GM18505 (cell line): ENCODE measurements at regions not wholly inside any gene's neighbourhood (a gene's known extent, or its start where the extent isn't known, plus 50 kb on each side); places are given as distances from the start of the nearest gene placed in this dataset.

Experiments used
- ATAC-seq: cut with Tn5 transposase; IDR thresholded peaks from one replicate; pipeline ENCODE4 v1.9.1; 2021; ENCODE audit not compliant: unreplicated experiment
- POLR2A ChIP-seq: IDR thresholded peaks from 4 replicates; pipeline ENCODE4 v1.6.1; 2011; ENCODE audit warnings: borderline replicate concordance; ENCODE audit not compliant: insufficient read depth, insufficient read length; ENCODE audit errors: extremely low read depth

DNA sequence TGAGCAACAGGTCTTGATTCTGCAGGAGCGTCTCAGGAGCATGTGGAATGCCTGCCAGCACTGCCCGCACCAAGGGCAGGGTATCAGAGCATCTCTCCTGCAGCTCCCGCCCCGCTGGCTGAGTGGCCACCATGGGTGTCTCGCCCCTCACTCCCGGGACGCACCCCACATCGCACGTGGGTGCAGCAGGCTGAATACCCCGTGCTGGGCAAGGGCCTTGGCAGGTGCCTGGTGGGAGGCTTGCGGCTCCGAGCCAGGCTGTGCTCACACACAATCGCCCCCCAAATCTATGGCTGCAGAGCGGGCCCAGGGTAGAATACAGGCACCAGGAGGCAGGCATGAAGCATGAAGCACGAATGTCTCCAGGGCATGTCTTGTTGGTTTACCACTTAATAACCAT lies 103.9 kb upstream of the TMEM132D start:
- no peak for TF ChIP-seq POLR2A
- no peak for ATAC-seq

DNA sequence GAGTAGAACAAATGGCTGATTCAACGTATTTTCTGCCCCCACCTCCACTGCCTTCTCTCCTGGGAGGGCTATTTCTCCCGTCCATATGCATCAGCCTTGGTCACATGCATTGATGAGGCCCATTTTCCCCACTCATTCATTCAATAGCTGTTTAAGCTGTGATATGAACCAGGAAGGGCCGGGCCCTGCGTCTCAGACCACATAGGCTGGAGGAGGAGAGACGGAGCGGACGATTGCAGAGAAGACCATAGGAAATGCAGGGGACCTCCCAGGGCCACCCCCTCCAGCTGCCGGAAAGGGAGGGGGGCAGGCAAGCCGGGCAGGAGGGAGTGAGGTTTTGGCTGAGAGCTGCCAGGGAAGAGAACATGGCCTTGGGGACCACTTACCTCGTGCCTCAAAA lies 104.4 kb upstream of the TMEM132D start:
- ATAC-seq = no peak
- TF ChIP-seq POLR2A = no peak

DNA sequence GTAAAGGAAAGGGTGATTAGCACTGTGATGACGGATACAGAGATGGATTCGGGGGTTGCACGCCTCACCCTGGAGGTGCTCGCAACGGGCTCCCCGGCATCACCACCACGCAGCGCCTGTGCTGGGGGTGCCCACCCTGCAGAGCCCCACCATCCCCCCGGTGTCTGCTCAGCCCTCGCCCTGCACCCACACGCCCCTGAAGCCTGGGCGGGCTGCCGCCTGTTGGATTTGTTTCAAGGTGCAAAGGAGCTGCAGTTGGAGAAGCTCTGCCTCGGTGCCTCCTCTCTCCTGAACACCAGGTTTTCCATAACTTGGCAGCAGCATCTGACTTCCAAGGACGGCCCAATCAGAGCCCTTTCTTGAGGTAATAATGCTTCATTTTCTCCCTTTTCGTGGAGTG lies 106.1 kb upstream of the TMEM132D start:
- ATAC-seq = no peak
- no peak for TF ChIP-seq POLR2A

DNA sequence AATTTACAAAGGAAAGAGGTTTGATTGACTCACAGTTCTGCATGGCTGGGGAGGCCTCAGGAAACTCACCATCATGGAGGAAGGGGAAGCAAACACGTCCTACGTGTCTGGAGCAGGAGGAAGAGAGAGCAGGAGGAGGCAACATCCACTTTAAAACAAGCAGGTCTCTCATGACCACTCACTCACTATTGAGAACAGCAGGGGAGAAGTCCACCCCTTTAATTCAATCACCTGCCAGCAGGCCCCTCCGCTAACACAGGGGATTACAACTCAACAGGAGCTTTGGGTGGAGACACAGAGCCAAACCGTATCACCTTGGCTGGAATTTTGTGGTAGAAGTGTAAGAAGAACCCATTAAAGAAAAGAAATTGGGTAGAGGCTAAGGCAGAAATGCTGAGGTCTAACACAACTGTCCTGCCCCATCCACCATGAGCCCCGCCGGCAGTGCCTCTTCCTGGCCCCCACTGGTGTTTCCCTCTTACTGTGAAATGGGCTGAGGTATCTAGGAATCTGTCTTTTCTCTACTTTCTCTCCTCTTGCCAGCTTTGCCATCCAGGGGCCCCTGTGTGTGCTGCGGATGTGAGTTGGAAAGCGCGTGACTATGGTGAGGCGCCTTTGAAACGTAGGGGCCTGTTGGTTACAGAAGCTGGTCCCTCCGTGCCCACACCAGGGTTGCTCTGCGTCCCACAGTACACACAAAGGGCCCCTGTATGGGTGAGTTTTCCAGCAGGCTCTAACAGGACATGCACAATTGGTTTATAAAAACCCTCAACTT lies 108.0 kb upstream of the TMEM132D start:
- no peak for ATAC-seq
- TF ChIP-seq POLR2A = no peak

DNA sequence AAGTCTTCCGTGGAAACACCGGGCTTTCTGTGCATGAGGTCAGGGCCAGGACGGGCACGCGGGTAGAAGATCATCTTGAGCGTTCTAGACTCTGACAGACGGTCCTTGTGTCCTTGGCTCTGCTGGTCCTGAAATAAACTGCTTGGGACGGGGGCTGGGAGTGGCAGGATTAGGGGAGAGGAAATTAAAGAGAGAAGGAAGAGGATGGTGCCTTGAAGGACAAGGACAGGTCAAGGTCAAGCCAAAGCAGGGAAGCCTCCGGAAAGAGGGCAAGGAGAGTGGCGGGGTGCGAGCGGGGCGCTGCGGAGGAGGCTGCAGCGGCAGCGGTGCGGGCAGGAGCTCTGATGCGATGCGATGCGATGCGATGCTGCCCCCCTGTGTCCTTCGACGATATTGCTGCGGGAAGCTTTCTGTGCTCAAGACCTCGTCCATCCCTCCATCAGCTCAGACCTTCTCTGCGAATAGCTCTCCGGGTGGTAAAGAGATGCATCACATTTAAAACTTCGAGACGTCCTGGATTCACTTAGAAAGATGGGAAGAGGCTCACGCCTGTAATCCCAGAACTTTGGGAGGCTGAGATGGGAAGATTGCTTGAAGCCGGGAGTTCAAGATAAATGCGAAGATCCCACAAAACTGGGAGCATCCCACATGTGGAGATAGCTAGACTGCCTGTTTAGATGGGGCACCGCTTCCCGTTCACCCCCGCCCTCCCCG lies 110.1 kb upstream of the TMEM132D start:
- ATAC-seq = no peak
- no peak for TF ChIP-seq POLR2A

DNA sequence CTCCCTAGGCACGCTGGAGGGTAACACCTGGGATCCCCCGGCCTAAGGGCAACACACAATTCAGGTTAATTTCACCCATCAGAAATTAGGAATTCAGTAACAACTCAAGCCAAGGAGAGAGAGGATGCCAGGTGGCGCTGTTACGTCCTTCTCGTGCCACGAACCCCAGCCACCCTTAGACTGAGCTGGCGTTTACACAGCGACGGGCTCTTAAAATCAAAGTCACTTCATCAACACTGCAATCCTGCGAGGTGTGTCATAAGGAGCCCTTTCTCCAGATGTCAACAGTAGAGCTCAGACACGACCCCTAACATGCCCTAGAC lies 110.6 kb upstream of the TMEM132D start:
- no peak for ATAC-seq
- no peak for TF ChIP-seq POLR2A

DNA sequence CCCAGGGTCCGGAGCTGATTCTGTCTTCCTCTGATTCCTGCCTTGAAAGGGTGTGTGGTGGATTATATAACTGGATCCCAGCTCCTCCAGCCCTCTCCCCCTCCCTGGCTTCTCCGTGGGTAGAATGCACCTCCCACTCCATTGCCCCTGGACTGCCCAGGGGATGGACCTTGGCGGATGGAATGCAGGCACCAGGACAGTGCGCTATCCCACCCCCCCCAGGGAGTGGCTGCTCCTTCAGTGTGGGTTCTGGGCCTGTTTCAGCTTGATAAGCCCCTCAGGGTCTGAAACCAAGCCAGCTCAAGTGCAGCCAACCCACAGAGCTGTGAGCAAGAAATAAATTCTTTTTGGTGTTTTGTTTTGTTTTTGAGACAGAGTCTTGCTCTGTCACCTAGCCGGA lies 112.4 kb upstream of the TMEM132D start:
- ATAC-seq = no peak
- TF ChIP-seq POLR2A = no peak

DNA sequence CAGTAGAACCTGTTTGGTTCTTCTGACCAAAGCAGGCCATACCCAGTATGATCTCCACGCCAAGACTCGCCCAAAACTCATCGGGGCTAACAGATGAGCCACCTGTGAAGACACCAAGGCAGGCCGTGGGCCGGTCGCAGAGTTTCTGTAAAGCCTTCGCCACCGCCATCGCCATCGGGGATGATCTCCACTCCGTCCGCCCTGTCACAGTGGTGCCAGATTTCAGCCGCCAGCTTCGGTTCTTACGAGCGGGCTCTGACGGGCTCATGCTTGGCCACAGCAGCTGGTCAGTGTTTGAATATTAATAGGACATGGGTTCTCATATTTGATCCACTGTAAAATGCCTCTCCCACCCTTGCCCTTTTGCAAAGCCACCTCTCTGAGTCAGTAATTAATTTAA lies 113.2 kb upstream of the TMEM132D start:
- no peak for ATAC-seq
- no peak for TF ChIP-seq POLR2A

DNA sequence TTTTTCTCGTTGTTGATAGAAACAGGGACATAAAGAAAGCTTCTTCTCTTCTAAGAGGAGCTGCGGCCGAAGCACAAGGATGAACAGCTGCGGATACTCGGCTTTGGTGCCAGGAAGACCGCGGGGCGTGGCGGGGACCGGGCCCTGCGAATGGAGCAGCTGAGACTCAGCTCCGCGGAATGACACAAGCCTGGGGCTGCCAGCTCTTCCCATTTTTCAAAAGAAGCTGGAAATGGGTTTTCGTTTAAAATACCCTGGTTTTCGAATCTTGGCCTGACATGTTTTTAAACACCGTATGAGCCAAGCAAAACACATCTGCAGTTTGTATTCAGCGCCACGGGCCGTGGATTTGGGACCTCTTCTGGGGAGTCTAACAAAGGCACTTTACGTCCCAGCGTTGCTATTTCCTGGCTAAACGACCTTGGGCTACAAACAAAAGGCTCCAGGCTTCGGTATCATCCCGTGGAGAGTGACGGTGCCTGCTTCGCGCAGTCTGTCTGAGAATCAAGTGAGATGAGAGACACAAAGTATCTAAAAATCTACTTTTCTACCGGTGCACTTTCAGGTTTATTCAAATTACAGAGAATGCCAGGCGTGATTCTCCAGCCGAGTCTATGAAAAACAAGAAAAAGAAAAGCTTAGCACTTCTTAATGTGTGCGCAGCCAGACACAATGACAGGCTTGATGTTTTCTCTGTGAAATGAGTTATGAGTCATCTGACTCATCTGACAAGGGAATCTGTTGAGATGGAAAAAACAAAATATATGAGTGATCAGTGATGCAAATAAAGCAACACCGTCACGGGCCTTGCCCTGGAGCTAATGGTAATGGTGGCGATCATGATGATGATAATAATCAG lies 114.0 kb upstream of the TMEM132D start:
- TF ChIP-seq POLR2A = no peak
- no peak for ATAC-seq

DNA sequence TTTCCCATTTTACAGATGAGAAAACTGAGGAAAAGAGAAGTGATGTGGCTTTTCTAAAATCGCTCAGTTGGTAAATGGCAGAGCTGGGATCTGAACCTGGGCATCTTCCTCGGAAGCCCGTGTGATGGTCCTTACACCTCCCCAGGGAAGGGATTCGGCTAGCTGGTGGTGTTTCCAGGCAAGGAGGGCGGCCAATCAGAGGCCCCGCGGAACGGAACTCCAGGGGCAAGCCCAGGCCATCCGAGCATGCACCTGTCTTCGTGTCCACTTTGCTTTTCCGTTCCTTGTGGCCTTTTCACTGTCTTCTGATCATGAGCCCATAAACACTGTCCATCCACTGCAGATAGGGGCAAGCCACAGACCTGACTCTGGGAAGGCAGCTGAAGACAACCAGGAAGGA lies 114.8 kb upstream of the TMEM132D start:
- TF ChIP-seq POLR2A = no peak
- ATAC-seq = no peak

DNA sequence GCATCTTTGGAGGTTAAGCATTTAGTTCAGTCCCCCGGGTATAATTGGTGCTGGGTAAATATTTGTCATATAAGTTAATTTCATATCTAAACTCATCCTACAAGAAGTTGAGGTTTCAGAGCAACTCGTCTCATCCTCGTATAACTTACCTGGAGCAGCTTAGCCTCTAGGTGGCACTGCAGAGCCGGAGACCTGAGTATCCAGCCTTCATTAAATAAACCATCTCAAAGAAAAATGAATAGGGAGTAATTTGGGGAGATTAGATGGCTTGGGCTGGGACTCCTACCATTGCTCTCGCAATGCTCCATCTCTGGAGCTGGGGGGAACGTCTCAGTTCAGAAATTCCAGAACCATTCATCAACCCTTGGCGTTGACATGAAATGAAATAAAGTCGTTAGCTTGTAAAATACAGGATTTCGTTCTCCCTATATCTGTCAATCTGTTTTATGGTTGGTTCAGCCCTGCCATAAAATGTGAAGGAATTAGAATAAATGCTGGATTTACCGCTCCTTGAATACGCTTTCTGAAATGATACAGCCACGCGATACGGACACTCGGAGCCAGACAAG lies 122.9 kb upstream of the TMEM132D start:
- no peak for TF ChIP-seq POLR2A
- no peak for ATAC-seq

DNA sequence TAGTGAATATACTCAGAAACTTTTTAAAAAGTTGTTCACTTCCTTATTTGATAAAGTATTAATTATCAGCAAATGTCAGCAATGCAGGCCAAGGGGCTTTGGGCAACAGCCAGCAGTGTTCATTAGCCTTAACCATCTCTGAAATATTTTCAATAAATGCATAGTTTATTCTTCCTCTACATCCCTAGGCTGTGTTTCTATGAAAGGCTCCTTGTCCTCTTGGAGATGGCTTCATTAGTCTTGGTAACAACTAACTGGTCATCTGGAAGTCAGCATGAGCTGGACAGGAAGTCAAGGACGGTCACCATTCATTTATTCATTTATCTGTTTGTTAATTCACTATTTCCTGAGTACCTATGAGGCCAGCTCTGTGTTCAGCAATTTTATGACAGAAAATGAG lies 124.0 kb upstream of the TMEM132D start:
- no peak for TF ChIP-seq POLR2A
- ATAC-seq = no peak

DNA sequence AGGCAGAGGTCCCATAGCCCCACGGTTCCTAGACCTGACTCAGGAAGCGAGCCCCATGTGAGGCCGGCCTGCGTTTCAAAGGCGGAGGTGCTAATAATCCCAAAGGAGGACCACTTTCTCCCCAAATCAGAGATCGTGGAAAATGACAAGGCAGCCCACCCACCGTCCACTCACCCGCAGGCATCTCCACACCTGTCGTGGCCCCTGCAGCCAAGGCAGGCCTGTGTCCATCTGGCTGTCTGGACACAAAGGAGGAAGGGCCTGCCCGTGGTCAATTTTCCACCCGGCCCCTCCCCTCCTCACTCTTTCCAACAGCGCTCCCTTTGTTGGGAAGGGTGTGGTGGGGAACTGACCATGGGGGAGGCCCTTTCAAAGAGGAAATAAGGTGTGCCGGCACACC lies 125.3 kb upstream of the TMEM132D start:
- no peak for TF ChIP-seq POLR2A
- ATAC-seq = no peak
